Sigmoid colon (tissue), 6 donors: ENCODE measurements at regions not wholly inside any gene's neighbourhood (a gene's known extent, or its start where the extent isn't known, plus 50 kb on each side); places are given as distances from the start of the nearest gene placed in this dataset.

ENCODE experiments used
- DNase-seq: peaks from one replicate; pipeline ENCODE4 v3.0.0-alpha.2; 2019
- H3K27ac ChIP-seq, 4 donors: fragments of 200-600 bp; sonication (generic); one replicate each; pipeline ENCODE4 v1.5.1; 2016 to 2019; ENCODE audit warnings: mild to moderate bottlenecking in 1 of 4
- H3K27me3 ChIP-seq, 3 donors: fragments of 200-600 bp; sonication (generic); one replicate each; pipeline ENCODE4 v1.5.1; 2019; ENCODE audit warnings: mild to moderate bottlenecking in 1 of 3
- H3K36me3 ChIP-seq, 4 donors: fragments of 200-600 bp; sonication (generic); one replicate each; pipeline ENCODE4 v1.5.1; 2016 to 2019
- H3K4me1 ChIP-seq, 4 donors: fragments of 200-600 bp; sonication (generic); one replicate each; pipeline ENCODE4 v1.5.1; 2017 to 2019
- H3K4me3 ChIP-seq, 4 donors: fragments of 200-600 bp; sonication (generic); one replicate each; pipeline ENCODE4 v1.5.1; 2017 to 2019; ENCODE audit warnings: mild to moderate bottlenecking in 2 of 4, moderate library complexity in 1 of 4
- H3K9me3 ChIP-seq, 4 donors: fragments of 200-600 bp in 3 of 4; sonication (generic) in 3 of 4; one replicate each; pipeline versions ENCODE4 v1.5.1 to v1.6.1; 2013 to 2019
- EP300 ChIP-seq, 4 donors: sonication (generic); formaldehyde crosslinking; IDR thresholded peaks; one replicate each; pipeline ENCODE4 v1.6.1; 2017; ENCODE audit warnings: antibody characterized with exemption in 4 of 4
- POLR2A ChIP-seq, 2 donors: fragments of 450-650 bp; IDR thresholded peaks; one replicate each; pipeline ENCODE4 v1.6.1; 2016; ENCODE audit warnings: antibody characterized with exemption in 2 of 2, mild to moderate bottlenecking in 2 of 2, moderate library complexity in 2 of 2
- POLR2AphosphoS5 ChIP-seq, 4 donors: sonication (generic); formaldehyde crosslinking; IDR thresholded peaks; one replicate each; pipeline ENCODE4 v1.6.1; 2017; ENCODE audit warnings: antibody characterized with exemption in 4 of 4
- WGBS, 2 donors: extraction: QIAGEN DNeasy Blood & Tissue Kit; methylation state at CpG; one replicate each; pipeline ENCODE4 v1.1.7; 2013; 5-methylcytosine and 5-hydroxymethylcytosine counted together
- intact Hi-C: fragments of 100-400 bp; cut with DNase I; formaldehyde crosslinking; loops from one replicate; pipeline ENCODE4 v1.15.1; 2023
- TF ChIP-seq, protein P1 (sequence below), 4 experiments: fragments of 450-650 bp in 3 of 4; fragments of 200-600 bp in 1 of 4; IDR thresholded peaks; one replicate each; pipeline ENCODE4 v1.5.1; 2016 to 2019; ENCODE audit warnings: antibody characterized with exemption in 4 of 4, mild to moderate bottlenecking in 3 of 4, moderate library complexity in 2 of 4
- donor health status: healthy with polysubstance abuse.
- donor health status: healthy.

DNA sequence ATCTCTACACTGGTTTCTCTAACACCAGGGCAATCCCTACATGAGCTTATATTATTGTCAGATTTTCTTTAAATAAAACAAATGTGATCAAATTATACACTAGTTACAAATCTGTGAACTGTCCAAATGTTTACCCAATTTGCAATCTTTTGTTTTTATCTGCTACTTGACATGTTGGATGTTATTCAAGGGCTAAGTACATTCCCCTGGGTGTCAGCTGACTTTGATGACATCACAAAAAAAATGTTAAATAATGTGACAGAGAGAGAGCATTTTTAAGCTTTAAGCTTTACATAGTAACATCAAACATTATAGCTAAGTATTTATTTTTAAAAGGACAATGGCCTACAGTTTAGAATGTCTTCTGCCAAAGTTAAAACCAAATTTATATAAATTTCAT, 431.3 kb upstream of the PKN2 start:
- TF ChIP-seq POLR2AphosphoS5 (IDR thresholded peaks at IDR 0.05) (no peak), POLR2A (IDR thresholded peaks at IDR 0.05) (no peak), EP300 (IDR thresholded peaks at IDR 0.05) (no peak)
- TF ChIP-seq, protein P1, sequence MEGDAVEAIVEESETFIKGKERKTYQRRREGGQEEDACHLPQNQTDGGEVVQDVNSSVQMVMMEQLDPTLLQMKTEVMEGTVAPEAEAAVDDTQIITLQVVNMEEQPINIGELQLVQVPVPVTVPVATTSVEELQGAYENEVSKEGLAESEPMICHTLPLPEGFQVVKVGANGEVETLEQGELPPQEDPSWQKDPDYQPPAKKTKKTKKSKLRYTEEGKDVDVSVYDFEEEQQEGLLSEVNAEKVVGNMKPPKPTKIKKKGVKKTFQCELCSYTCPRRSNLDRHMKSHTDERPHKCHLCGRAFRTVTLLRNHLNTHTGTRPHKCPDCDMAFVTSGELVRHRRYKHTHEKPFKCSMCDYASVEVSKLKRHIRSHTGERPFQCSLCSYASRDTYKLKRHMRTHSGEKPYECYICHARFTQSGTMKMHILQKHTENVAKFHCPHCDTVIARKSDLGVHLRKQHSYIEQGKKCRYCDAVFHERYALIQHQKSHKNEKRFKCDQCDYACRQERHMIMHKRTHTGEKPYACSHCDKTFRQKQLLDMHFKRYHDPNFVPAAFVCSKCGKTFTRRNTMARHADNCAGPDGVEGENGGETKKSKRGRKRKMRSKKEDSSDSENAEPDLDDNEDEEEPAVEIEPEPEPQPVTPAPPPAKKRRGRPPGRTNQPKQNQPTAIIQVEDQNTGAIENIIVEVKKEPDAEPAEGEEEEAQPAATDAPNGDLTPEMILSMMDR (IDR thresholded peaks at IDR 0.05), result no peak
- DNase-seq, result no peak

DNA sequence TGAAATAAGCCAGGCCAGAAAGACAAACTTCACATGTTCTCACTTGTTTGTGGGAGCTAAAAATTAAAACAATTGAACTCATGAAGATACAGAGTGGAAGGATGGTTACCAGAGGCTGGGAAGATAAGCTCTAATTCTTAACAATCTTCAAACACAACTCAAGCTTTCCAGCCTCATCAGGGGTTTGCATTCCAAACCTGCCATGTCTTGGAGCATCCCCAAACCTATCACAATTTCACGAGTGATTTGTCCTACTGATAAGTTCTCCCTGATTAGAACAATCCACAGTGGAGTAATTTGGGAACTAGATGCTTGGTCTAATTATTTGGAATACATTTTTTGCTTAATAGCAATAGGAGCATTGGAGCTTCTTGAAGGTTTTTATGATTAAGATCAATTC, 418.5 kb upstream of the PKN2 start:
- Histone ChIP-seq H3K4me1 (no peaks in the 10 kb centered on the region), H3K27ac (no peak overlapping the region), H3K4me3 (no peak overlapping the region), H3K36me3 (no peaks in the 10 kb centered on the region), H3K27me3 (no peaks in the 10 kb centered on the region), H3K9me3 (no peaks in the 10 kb centered on the region)
- WGBS, 2 donors, result 55 to 80% methylated on average over 1 of the region's 1 CpG
- intact Hi-C loops, result no loop called here
- no peak for TF ChIP-seq POLR2AphosphoS5 (IDR thresholded peaks at IDR 0.05)
- DNase-seq, result no peak

More for the DNA sequence above, 431.3 kb upstream of the PKN2 start:
- no peaks in the 10 kb centered on the region for H3K27me3 ChIP-seq
- no peak overlapping the region for H3K27ac ChIP-seq
- H3K9me3 ChIP-seq, result peaks cover 0 to 2% (median 0%) of the 10 kb centered on the region in 4 donors
- intact Hi-C loops, result no loop called here
- H3K36me3 ChIP-seq, result no peaks in the 10 kb centered on the region
- H3K4me3 ChIP-seq, result no peak overlapping the region
- no peaks in the 10 kb centered on the region for H3K4me1 ChIP-seq

DNA sequence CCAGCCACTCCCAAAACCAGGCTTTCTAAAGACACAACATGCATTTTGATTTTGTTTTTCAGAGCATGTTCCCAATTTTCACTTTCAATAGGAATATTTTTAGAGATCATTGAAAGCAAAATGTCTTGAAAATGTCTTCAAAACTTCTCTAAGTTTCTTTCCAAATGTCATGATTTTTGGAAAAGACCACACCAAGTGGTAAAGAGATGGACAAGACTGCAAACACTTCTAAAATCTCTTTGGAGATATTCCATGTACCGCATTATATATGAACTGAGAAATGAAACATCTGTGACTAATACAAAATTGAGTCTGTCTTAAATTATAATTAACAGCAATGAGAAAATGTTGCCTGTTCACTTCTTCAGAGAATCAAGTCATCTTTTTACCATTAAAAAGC, 418.0 kb upstream of the PKN2 start:
- DNase-seq, result no peak
- Histone ChIP-seq H3K9me3 (no peaks in the 10 kb centered on the region), H3K4me1 (no peaks in the 10 kb centered on the region), H3K27me3 (no peaks in the 10 kb centered on the region), H3K4me3 (no peak overlapping the region), H3K27ac (no peak overlapping the region), H3K36me3 (no peaks in the 10 kb centered on the region)
- TF ChIP-seq POLR2A (IDR thresholded peaks at IDR 0.05) (no peak), POLR2AphosphoS5 (IDR thresholded peaks at IDR 0.05) (no peak), EP300 (IDR thresholded peaks at IDR 0.05) (no peak)
- TF ChIP-seq, protein P1 (IDR thresholded peaks at IDR 0.05), result no peak
- 91 to 93% methylated on average over 1 of the region's 1 CpG for WGBS, 2 donors
- intact Hi-C loops, result no loop called here

DNA sequence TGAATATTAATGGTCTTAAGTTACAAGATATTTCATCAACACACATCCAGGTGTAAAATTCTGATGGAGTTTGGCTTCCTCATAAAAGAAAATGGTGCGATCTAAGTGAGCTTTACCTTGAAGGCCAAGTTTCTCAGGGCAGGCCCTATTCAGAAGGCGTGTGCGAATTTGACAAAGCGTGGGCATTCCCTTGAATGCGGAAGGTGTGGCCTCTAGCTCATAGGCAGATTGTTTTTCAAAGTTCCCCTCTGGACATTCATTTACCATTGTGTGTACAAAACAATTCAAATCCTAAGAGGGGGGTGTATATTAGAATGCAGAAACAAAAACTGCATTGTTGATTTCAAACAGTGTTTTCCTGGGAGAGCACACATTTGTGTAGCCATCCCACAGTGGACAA, 411.9 kb upstream of the PKN2 start:
- Histone ChIP-seq H3K4me3 (no peak overlapping the region), H3K36me3 (no peaks in the 10 kb centered on the region), H3K27ac (no peak overlapping the region), H3K4me1 (peaks cover 0 to 8% (median 3%) of the 10 kb centered on the region in 4 donors), H3K9me3 (no peaks in the 10 kb centered on the region), H3K27me3 (no peaks in the 10 kb centered on the region)
- no peak for TF ChIP-seq POLR2AphosphoS5 (IDR thresholded peaks at IDR 0.05)
- TF ChIP-seq, protein P1 (IDR thresholded peaks at IDR 0.05), result no peak
- TF ChIP-seq POLR2A (IDR thresholded peaks at IDR 0.05), result no peak
- no peak for TF ChIP-seq EP300 (IDR thresholded peaks at IDR 0.05)
- intact Hi-C loops, result no loop called here
- 93 to 98% methylated on average over 5 of the region's 5 CpGs for WGBS, 2 donors
- DNase-seq, result no peak

DNA sequence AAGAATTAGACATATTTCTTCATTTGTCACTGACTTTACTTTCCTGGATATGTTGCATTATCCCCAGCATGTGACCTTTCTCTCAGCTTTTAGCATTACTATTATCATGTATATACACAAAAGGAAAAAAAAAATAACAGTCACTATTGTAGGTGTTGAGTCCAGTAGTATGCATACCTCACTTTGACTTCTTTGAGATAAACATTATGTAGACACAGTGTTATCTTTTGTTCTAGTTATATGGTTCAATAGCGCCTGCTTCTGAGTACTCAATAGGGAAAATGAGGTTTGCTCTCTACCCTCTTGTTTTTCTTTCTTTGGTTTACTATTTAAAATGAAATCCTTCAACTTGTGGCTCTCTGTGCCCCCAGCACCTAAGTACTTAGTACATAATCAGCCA, 409.6 kb upstream of the PKN2 start:
- 70 to 73% methylated on average over 1 of the region's 1 CpG for WGBS, 2 donors
- Histone ChIP-seq H3K27ac (no peak overlapping the region), H3K27me3 (no peaks in the 10 kb centered on the region), H3K4me1 (peaks cover 0 to 8% (median 3%) of the 10 kb centered on the region in 4 donors), H3K36me3 (no peaks in the 10 kb centered on the region), H3K4me3 (no peak overlapping the region), H3K9me3 (peaks cover 0 to 3% (median 0%) of the 10 kb centered on the region in 4 donors)
- no peak for DNase-seq
- TF ChIP-seq EP300 (IDR thresholded peaks at IDR 0.05), result no peak
- no peak for TF ChIP-seq POLR2AphosphoS5 (IDR thresholded peaks at IDR 0.05)
- TF ChIP-seq POLR2A (IDR thresholded peaks at IDR 0.05), result no peak
- TF ChIP-seq, protein P1 (IDR thresholded peaks at IDR 0.05), result no peak
- intact Hi-C loops, result no loop called here
